GM12878 (cell line): ENCODE measurements at regions not wholly inside any gene's neighbourhood (a gene's known extent, or its start where the extent isn't known, plus 50 kb on each side); places are given as distances from the start of the nearest gene placed in this dataset.

Source experiments
- EZH2 ChIP-seq: IDR thresholded peaks from 2 replicates; pipeline ENCODE4 v1.6.1; 2012; ENCODE audit warnings: low read depth, mild to moderate bottlenecking, control low read depth, inconsistent platforms, low read length, borderline replicate concordance; ENCODE audit not compliant: control insufficient read depth
- NR2C1 ChIP-seq: fragments of 450-650 bp; IDR thresholded peaks from 2 replicates; pipeline ENCODE4 v1.6.1; 2017; ENCODE audit warnings: antibody characterized with exemption, mild to moderate bottlenecking, moderate library complexity
- NRF1 ChIP-seq: conservative IDR thresholded peaks from 2 replicates; pipeline ENCODE4 v1.6.1; 2011; ENCODE audit warnings: mild to moderate bottlenecking, low read depth, low read length, improper control_type of control experiment
- TF ChIP-seq, protein P1 (sequence below): fragments of 450-650 bp; IDR thresholded peaks from 2 replicates; pipeline ENCODE4 v1.6.1; 2017; ENCODE audit warnings: low read depth, mild to moderate bottlenecking, moderate library complexity
- TF ChIP-seq, protein P2 (sequence below): IDR thresholded peaks from 2 replicates; pipeline ENCODE4 v1.6.1; 2012; ENCODE audit warnings: improper control_type of control experiment, low read depth, low read length; ENCODE audit not compliant: insufficient replicate concordance

DNA sequence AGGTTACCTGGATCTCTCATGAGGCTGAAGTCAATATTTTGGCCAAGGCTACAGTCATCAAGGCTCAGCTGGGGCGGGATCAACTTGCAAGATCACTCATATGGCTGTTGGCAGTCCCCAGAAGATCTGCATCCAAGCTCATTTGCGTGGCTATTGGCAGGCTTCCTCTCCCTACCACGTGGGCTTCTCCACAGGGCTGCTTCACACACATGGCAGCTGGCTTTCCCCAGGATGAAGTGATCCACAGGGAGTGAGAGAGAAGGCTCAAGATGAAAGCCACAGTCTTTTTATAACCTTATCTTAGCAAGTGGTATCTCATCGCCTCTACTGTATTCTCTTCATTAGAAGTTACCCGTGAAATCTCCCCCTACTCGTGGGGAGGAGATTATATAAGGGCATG, 167.4 kb downstream of the TMEM26 start (continued):
- TF ChIP-seq, protein P1, sequence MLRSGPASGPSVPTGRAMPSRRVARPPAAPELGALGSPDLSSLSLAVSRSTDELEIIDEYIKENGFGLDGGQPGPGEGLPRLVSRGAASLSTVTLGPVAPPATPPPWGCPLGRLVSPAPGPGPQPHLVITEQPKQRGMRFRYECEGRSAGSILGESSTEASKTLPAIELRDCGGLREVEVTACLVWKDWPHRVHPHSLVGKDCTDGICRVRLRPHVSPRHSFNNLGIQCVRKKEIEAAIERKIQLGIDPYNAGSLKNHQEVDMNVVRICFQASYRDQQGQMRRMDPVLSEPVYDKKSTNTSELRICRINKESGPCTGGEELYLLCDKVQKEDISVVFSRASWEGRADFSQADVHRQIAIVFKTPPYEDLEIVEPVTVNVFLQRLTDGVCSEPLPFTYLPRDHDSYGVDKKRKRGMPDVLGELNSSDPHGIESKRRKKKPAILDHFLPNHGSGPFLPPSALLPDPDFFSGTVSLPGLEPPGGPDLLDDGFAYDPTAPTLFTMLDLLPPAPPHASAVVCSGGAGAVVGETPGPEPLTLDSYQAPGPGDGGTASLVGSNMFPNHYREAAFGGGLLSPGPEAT = no peak
- TF ChIP-seq NRF1 = no peak
- no peak for TF ChIP-seq EZH2
- TF ChIP-seq, protein P2, sequence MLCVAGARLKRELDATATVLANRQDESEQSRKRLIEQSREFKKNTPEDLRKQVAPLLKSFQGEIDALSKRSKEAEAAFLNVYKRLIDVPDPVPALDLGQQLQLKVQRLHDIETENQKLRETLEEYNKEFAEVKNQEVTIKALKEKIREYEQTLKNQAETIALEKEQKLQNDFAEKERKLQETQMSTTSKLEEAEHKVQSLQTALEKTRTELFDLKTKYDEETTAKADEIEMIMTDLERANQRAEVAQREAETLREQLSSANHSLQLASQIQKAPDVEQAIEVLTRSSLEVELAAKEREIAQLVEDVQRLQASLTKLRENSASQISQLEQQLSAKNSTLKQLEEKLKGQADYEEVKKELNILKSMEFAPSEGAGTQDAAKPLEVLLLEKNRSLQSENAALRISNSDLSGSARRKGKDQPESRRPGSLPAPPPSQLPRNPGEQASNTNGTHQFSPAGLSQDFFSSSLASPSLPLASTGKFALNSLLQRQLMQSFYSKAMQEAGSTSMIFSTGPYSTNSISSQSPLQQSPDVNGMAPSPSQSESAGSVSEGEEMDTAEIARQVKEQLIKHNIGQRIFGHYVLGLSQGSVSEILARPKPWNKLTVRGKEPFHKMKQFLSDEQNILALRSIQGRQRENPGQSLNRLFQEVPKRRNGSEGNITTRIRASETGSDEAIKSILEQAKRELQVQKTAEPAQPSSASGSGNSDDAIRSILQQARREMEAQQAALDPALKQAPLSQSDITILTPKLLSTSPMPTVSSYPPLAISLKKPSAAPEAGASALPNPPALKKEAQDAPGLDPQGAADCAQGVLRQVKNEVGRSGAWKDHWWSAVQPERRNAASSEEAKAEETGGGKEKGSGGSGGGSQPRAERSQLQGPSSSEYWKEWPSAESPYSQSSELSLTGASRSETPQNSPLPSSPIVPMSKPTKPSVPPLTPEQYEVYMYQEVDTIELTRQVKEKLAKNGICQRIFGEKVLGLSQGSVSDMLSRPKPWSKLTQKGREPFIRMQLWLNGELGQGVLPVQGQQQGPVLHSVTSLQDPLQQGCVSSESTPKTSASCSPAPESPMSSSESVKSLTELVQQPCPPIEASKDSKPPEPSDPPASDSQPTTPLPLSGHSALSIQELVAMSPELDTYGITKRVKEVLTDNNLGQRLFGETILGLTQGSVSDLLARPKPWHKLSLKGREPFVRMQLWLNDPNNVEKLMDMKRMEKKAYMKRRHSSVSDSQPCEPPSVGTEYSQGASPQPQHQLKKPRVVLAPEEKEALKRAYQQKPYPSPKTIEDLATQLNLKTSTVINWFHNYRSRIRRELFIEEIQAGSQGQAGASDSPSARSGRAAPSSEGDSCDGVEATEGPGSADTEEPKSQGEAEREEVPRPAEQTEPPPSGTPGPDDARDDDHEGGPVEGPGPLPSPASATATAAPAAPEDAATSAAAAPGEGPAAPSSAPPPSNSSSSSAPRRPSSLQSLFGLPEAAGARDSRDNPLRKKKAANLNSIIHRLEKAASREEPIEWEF = no peak
- no peak for TF ChIP-seq NR2C1
